Gastroesophageal sphincter (tissue), 4 donors: ENCODE measurements at regions not wholly inside any gene's neighbourhood (a gene's known extent, or its start where the extent isn't known, plus 50 kb on each side); places are given as distances from the start of the nearest gene placed in this dataset.

Source experiments
- ATAC-seq: fragments of 150-250 bp; one replicate; pipeline ENCODE4 v1.9.1; 2016; ENCODE audit warnings: mild to moderate bottlenecking, moderate library complexity
- H3K27ac ChIP-seq, 4 donors: fragments of 200-600 bp; sonication (generic) in 3 of 4; 1 replicate in 3 of 4; 2 replicates in 1 of 4; pipeline ENCODE4 v1.5.1; 2016 to 2019
- H3K27me3 ChIP-seq: fragments of 200-600 bp; sonication (generic); one replicate; pipeline ENCODE4 v1.5.1; 2019
- H3K36me3 ChIP-seq, 2 donors: fragments of 200-600 bp; sonication (generic); one replicate each; pipeline ENCODE4 v1.5.1; 2019; ENCODE audit warnings: control low read depth in 1 of 2
- H3K4me1 ChIP-seq, 3 donors: fragments of 200-600 bp; sonication (generic); 1 replicate in 2 of 3; 2 replicates in 1 of 3; pipeline ENCODE4 v1.5.1; 2016 to 2019; ENCODE audit warnings: control low read depth in 2 of 3
- H3K4me3 ChIP-seq, 2 donors: fragments of 200-600 bp; sonication (generic); one replicate each; pipeline ENCODE4 v1.5.1; 2019; ENCODE audit warnings: mild to moderate bottlenecking in 1 of 2, moderate library complexity in 1 of 2
- H3K9me3 ChIP-seq, 3 donors: fragments of 200-600 bp; sonication (generic); one replicate each; pipeline ENCODE4 v1.5.1; 2017 to 2019; ENCODE audit warnings: control low read depth in 2 of 3
- CTCF ChIP-seq, 4 experiments: fragments of 200-600 bp in 2 of 4; fragments of 450-650 bp in 2 of 4; sonication (generic) in 1 of 4; IDR thresholded peaks; one replicate each; pipeline ENCODE4 v1.5.1; 2017 to 2019; ENCODE audit warnings: antibody characterized with exemption in 4 of 4, mild to moderate bottlenecking in 2 of 4, moderate library complexity in 2 of 4
- EP300 ChIP-seq: sonication (generic); formaldehyde crosslinking; IDR thresholded peaks from one replicate; pipeline ENCODE4 v1.6.1; 2017; ENCODE audit warnings: antibody characterized with exemption, mild to moderate bottlenecking
- POLR2A ChIP-seq, 2 donors: fragments of 450-650 bp; IDR thresholded peaks; one replicate each; pipeline ENCODE4 v1.6.1; 2017; ENCODE audit warnings: antibody characterized with exemption in 2 of 2, mild to moderate bottlenecking in 2 of 2, moderate library complexity in 1 of 2
- POLR2AphosphoS5 ChIP-seq: sonication (generic); formaldehyde crosslinking; IDR thresholded peaks from one replicate; pipeline ENCODE4 v1.6.1; 2017; ENCODE audit warnings: antibody characterized with exemption
- WGBS, 2 donors: methylation state at CpG; one replicate each; pipeline ENCODE4 v1.1.5; 2018; ENCODE audit warnings: low coverage in 1 of 2; 5-methylcytosine and 5-hydroxymethylcytosine counted together

- Histone ChIP-seq H3K4me3 (no peak overlapping the region), H3K27ac (no peak overlapping the region), H3K36me3 (no peaks in the 10 kb centered on the region), H3K9me3 (no peaks in the 10 kb centered on the region), H3K27me3 (no peaks in the 10 kb centered on the region), H3K4me1 (no peaks in the 10 kb centered on the region)
- 100% methylated on average over 2 of the region's 2 CpGs; no CpG with 5 or more reads in 1 of the 2 donors for WGBS, 2 donors
- no peak for ATAC-seq
- TF ChIP-seq EP300: no peak
- no peak for TF ChIP-seq CTCF (IDR thresholded peaks at IDR 0.05)
- no peak for TF ChIP-seq POLR2A (IDR thresholded peaks at IDR 0.05)
These were observed 313.5 kb downstream of the RFPL4B start for GRCh38 chr6:112660626-112661025.

GRCh38 chr6:112663698-112664097 is 316.6 kb downstream of the RFPL4B start:
- TF ChIP-seq CTCF (IDR thresholded peaks at IDR 0.05): no peak
- no peak for TF ChIP-seq POLR2A (IDR thresholded peaks at IDR 0.05)
- no peak for TF ChIP-seq EP300
- TF ChIP-seq POLR2AphosphoS5: no peak
- H3K4me3 ChIP-seq: no peak overlapping the region
- WGBS, 2 donors: 93 to 95% methylated on average over 4 of the region's 4 CpGs
- no peaks in the 10 kb centered on the region for H3K9me3 ChIP-seq
- no peaks in the 10 kb centered on the region for H3K4me1 ChIP-seq
- H3K27me3 ChIP-seq: no peaks in the 10 kb centered on the region
- H3K27ac ChIP-seq: no peak overlapping the region
- no peak for ATAC-seq
- H3K36me3 ChIP-seq: no peaks in the 10 kb centered on the region

- ATAC-seq: no peak
- TF ChIP-seq POLR2A (IDR thresholded peaks at IDR 0.05) (no peak), POLR2AphosphoS5 (no peak), EP300 (no peak), CTCF (IDR thresholded peaks at IDR 0.05) (no peak)
- Histone ChIP-seq H3K27ac (no peak overlapping the region), H3K27me3 (no peaks in the 10 kb centered on the region), H3K4me3 (no peak overlapping the region), H3K36me3 (no peaks in the 10 kb centered on the region), H3K9me3 (no peaks in the 10 kb centered on the region), H3K4me1 (no peaks in the 10 kb centered on the region)
- 29 to 67% methylated on average over 2 of the region's 2 CpGs for WGBS, 2 donors
These were observed 318.0 kb downstream of the RFPL4B start for GRCh38 chr6:112665114-112665513.

- H3K4me3 ChIP-seq: no peak overlapping the region
- no peak for TF ChIP-seq EP300
- no peak for TF ChIP-seq POLR2AphosphoS5
- no peak for TF ChIP-seq CTCF (IDR thresholded peaks at IDR 0.05)
- TF ChIP-seq POLR2A (IDR thresholded peaks at IDR 0.05): no peak
- ATAC-seq: no peak
- WGBS, 2 donors: 85 to 100% methylated on average over 1 of the region's 1 CpG
- H3K4me1 ChIP-seq: no peaks in the 10 kb centered on the region
- no peaks in the 10 kb centered on the region for H3K27me3 ChIP-seq
- H3K9me3 ChIP-seq: no peaks in the 10 kb centered on the region
- no peaks in the 10 kb centered on the region for H3K36me3 ChIP-seq
- H3K27ac ChIP-seq: no peak overlapping the region
These were observed 318.7 kb downstream of the RFPL4B start for GRCh38 chr6:112665815-112666214.

GRCh38 chr6:112667427-112667826 is 320.3 kb downstream of the RFPL4B start:
- H3K4me1 ChIP-seq: no peaks in the 10 kb centered on the region
- H3K4me3 ChIP-seq: no peak overlapping the region
- TF ChIP-seq POLR2A (IDR thresholded peaks at IDR 0.05) (no peak), EP300 (no peak), POLR2AphosphoS5 (no peak), CTCF (IDR thresholded peaks at IDR 0.05) (no peak)
- no peaks in the 10 kb centered on the region for H3K27me3 ChIP-seq
- no peak overlapping the region for H3K27ac ChIP-seq
- ATAC-seq: peak; percentile 43
- no peaks in the 10 kb centered on the region for H3K36me3 ChIP-seq
- no peaks in the 10 kb centered on the region for H3K9me3 ChIP-seq
